Left renal pelvis (tissue), 4 donors: ENCODE measurements at regions not wholly inside any gene's neighbourhood (a gene's known extent, or its start where the extent isn't known, plus 50 kb on each side); places are given as distances from the start of the nearest gene placed in this dataset.

Experiments
- DNase-seq, 4 donors: peaks; one replicate each; pipeline ENCODE4 v3.0.0-alpha.2; 2013; ENCODE audit warnings: low read depth in 4 of 4, low spot score in 3 of 4

DNA sequence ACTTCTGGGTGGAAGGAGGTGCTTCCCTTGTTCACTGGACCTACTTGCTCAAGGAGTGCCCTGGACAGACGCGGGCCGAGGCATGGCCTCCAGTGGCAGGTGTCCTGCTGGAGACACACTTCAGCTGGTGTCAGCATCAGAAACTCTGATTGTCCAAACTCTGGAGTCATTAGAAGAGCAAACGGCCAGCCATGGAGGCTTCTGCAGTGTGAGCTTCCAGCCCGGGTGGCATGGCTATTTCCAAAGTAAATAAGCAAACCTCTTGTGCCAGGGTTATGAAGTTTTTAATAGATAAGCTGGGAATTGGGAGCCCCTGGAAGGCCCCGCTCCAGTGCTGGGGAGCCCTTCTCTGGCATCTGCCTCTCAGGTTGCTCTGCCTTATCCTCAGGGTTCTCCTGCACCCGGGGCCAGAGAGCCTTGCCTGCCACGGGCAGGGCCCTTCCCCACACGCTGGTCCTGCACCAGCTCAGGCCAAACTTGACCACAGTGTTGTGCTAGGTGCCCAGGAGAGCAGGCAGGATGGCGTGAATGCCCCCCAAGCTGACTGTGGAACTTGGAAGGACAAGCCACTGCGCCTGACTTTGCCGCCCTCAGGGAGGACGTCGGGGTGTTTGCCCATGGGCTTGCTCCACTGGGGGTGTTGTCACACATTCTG lies 285.6 kb downstream of the GADD45G start:
- DNase-seq, result no peak

GRCh38 chr9:89891221-89891590 lies 286.4 kb downstream of the GADD45G start:
- no peak for DNase-seq

DNA sequence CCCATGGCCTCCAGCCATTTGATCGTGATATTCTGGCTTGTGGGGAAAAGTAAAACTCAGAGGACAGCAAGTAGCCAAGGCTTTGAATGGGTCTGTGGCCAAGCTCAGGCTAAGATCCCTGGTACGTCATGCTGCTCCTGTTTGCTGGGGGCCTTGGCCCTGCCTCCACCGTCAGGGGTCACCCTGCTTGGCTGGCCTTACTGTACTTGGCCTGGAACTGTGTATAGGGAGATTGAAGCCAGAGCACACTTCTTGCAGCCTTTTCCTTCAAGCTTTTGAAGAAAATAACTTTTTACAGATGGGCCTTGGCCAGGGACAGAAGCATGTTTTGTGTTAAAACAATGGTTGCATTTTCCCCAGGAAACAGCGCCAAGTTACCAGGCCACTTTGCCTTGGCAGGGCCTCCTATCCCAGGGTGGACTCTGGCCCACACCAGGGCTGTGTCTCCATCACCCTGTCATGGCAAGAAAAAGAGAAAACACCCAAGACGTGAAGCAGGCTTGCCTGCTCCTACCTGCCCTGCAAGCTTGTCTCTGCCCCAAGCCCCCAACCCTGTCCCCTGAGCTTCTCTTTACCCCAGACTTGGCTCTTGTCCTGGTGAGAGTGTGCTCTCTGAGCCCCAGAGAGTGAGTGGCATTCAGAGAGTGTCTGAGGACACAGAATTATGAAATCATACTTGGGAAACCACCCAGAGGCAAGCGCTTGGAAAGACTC lies 286.9 kb downstream of the GADD45G start:
- DNase-seq, result no peak

DNA sequence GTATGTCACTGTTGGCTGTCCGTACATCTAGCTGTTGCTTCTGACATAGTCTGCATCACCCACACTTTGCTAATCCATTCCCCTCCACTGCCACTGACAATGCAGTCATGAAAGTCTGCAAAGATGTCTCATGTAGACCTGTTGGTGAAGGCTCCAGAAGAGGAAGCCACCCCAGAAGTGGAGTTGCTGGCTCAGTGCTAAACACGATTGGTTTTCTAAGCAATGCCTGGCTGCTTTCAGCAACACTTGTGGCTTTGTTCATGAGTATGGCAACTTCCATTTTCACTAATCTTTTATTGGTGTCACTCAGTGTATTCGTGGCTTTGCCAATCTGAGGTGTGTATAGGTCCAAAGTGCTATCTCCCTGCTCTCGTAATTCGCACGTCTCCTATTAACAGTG lies 288.1 kb downstream of the GADD45G start:
- no peak for DNase-seq

DNA sequence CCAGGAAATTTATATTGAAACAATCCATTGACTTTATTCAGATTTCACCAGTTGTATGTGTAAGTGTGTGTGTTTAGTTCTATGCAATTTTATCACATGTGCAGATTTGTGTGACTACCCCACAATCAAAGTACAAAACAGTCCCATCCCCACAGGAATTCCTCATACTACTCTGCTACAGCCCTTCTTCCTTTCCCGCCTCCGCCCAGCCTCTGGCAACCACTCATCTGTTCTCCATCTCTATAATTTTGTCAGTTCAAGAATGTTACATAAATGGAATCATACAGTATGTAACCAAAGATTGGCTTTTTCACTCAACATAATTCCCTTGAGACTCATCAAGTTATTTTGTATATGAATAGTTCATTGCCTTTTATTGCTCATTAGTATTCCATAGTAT lies 289.1 kb downstream of the GADD45G start:
- no peak for DNase-seq

DNA sequence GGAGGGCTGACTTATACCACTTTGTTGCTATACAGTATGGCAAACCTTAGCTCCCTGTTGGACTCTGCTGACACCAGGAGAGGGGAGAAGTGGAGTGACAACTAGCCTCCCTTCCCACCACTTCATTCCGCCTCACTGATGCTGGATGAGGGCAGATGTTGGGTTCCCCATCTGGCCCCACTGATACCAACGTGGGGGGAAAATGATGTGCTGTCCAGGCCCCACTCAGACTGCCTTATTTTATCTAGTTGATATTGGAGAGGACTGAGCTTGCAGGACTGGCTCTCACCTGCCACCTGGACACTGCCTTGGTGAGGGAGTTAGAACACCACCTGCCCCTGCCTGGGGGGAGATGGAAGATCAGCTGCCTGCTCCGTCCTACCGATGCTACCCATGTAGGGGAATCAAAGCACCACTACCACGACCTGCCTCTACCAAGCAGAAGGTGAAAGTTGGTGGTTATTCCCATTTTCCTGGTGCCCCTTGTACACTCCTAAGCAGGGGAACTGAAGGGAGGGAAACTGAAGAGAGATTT lies 292.1 kb downstream of the GADD45G start:
- DNase-seq, result no peak

- no peak for DNase-seq
These were observed 294.8 kb downstream of the GADD45G start for GRCh38 chr9:89899573-89899972.

- DNase-seq, result no peak
These were observed 297.1 kb downstream of the GADD45G start for GRCh38 chr9:89901920-89902319.

DNA sequence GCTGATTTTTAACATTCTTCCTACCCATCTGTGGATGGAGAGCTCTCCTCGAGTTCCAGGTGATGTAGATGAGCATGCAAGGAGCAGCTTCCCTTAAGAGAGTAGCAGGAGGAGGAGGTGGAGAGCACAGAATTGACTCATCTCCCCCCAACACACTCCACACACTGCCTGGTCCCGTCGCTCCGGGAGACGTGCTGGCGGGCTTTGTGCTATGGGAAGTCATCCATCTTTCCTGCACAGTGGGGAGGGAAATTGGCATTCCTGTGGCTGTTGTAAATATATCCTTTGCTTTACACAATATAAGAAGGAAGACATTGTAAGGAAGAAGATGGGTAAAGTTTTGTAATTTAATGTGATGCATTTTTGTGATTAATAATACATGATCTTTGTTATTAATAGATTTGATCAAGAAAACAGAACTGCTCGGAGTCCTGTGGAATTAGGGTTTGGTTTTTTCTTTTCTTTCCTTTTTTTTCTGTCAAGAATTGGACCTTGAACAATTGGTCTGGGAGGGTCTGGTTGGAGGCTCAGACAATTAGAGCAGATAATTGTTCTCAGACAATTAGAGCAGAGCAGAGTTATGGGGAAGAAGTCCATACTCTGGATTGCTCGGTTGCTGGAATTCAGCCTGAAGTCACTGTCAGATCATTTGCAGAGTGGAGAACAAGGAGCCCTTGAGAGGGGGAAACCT lies 297.8 kb downstream of the GADD45G start:
- DNase-seq, result no peak

- no peak for DNase-seq
These were observed 298.3 kb downstream of the GADD45G start for GRCh38 chr9:89903141-89903475.

DNA sequence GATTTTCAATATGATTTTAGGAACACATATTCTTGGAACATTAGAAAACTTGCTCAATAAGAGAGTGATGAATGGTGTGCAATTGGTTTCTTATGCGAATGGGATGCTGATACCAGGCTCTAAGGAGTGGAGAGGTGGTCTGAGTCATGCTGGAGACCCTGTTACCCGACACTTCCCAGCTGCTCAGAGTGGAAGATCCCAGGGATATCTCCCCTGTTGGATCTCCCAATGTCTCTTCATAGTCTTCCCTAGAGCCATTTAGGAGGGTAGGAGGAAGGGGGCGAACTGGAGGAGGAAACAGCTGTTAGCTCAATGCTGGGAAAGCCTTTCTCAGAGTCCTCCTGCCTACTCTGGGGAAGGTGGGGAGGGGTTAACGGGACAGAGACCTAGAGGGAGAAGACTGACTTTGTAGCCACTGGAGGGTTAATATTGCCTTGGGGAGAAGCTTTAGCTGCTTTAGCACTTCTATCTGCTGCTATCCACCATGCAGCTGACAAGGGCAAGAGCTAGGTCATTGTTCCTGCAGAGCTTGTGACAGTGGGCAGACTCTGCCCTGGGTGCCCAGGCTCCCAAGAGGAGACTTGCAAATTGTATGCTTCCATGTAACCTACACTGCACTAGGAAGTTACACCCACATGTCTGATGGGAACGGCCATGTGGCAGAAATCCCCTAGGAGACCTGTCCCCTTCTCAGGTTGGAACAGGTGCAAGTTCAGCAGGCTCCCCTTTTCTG lies 301.0 kb downstream of the GADD45G start:
- no peak for DNase-seq

GRCh38 chr9:89911721-89912604 lies 307.2 kb downstream of the GADD45G start:
- DNase-seq, result no peak

GRCh38 chr9:89912605-89912953 lies 307.8 kb downstream of the GADD45G start:
- DNase-seq, result no peak

- no peak for DNase-seq
These were observed 310.4 kb downstream of the GADD45G start for GRCh38 chr9:89915187-89915586.

- no peak for DNase-seq
These were observed 311.3 kb downstream of the GADD45G start for GRCh38 chr9:89916001-89916597.

- no peak for DNase-seq
These were observed 313.0 kb downstream of the GADD45G start for GRCh38 chr9:89917861-89918260.

- DNase-seq, result no peak
These were observed 314.4 kb downstream of the GADD45G start for GRCh38 chr9:89919171-89919681.

DNA sequence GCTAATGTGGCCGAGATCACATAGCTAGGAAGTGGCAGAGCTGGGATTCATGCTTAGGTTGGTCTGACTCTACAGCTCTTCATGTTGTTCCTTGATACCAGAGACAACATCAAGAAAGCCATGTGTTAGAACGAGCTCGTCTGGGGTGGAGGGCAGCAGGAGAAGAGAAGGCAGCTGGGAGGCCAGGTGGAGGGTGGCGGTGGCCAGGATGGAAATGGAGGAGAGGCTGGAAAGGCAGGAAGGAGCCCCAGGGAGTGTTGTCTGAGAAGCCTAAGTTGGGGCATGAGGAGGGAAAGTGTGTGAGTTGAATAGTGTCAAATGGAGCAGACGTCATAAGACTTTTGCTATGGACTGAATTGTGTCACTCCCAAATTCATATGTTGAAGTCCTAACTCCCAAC lies 315.3 kb downstream of the GADD45G start:
- DNase-seq, result no peak

GRCh38 chr9:89920951-89921350 lies 316.1 kb downstream of the GADD45G start:
- no peak for DNase-seq

DNA sequence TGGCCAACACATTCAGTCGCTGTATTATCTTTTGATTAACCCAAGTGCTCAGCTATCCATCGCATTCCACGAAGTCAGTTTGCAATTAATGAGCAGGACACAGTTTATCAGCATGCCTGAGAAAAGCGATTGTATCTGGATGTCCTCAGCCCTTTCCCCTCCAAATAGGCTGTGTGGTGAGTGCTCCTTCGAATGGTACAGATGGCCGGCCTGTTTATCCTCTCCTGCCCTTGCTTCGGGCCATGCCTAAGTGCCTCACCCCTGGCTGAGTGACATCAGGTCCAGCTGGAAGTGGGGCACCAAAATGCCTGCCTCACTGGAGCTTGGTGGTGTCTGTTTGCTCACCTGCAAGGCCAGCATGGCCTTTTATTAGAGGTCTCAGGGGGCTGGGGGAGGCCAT lies 317.3 kb downstream of the GADD45G start:
- DNase-seq, result no peak
